Stimulated activated CD4-positive, alpha-beta T cell treated with anti-CD3 and anti-CD28 coated beads, TNF-alpha, amount 100 ng/mL, for 4 hours (primary cell): ENCODE measurements at regions not wholly inside any gene's neighbourhood (a gene's known extent, or its start where the extent isn't known, plus 50 kb on each side); places are given as distances from the start of the nearest gene placed in this dataset.
"Not testable (repeated sequence)": the region's sequence is repeated elsewhere in the genome, so short reads cannot be mapped to it uniquely, and the experiment has no call there.

Source experiments
- DNase-seq, 3 experiments: peaks; one replicate each; pipeline ENCODE4 v3.0.0-alpha.2; 2020; ENCODE audit warnings: low read depth in 3 of 3

DNA sequence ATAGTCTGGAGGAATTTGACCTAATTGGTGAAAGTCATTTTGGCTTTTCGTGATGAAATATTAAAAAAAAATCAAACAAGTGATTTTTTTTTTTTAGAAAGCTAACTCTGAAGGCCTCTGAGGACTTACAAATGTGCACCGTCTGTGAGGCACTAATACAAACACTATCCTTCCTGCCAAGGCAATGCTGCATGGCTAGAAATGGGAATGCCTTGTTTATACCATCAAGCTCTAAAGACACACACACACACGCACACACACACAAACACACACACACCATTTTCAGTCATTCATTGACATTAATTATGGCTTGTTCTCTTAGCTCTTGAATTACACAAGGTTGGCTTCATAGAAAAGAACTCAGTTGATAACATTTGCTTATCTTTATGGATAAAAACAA, 1242.0 kb upstream of the ACVR2A start:
- DNase-seq, result no peak

DNA sequence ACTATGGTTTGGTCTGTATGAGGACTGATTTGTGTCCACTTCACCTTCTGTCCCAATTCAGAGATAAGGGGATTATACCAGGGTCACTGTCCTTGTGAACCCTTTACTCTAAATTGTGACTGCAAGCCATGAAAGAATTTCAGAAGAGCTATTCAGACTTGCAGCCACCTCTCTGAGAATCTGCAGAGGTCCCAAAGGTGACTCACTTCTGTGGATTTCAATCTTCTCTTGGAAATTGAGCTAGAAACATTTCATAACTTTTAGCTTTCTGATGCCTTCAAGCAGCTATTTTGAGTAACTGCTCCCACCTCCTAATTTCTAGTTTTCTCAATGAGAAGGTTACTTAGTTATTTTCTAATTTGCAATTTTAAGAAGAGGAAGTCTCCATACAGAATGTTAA, 1242.4 kb upstream of the ACVR2A start:
- no peak for DNase-seq

DNA sequence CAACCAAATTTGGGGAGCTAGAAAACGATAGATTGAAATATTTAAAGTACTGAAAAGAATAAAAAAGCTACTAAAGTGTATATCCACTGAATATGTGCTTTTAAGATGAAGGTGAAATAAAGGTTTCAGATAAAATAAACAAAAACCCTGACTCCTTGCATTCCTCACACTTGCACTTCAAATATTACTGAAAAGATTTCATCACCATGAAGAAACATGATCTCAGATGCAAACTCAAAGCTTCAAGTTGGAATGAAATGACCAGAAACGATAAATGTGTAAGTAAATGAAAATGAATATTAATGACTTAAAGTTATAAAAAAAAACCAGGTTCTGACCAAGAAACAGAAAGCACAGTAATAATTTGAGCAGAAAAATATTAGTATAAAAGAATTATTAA, 1246.0 kb upstream of the ACVR2A start:
- no peak for DNase-seq

DNA sequence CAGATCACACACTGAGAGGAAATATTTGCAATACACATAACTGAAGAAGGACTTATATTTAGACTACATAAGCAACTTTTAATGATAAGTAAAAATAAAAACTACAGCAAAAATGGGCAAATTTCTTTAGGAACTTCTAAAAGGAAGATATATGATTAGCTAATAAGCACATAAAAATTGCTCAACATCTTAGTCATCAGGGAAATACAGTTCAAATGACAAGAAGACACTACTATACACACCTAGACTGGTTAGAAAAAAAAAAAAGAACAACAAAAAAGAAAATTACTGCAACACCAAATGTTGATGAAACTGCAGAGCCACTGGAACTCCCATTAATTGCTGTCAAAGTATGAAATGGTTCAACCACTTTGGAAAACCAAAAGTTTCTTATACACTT, 1247.5 kb upstream of the ACVR2A start:
- no peak for DNase-seq

DNA sequence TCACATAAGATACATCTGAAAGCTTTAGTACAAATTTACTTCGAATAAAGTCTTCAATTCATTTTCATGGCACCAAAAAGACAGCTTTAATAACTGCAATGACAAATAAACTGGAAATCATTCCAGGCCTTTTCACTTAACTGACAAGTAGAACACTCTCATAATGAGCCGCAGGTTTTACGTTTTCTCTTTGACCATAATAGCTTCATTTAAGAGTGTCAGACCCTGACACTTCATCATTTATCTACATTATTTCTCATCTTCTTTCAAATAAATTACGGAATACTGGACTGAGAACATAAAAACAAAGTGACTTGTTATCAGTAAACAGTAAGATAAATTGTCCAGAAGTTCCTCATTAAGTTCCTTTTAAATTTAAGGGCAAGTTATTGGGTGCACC, 1252.9 kb upstream of the ACVR2A start:
- DNase-seq, result no peak

DNA sequence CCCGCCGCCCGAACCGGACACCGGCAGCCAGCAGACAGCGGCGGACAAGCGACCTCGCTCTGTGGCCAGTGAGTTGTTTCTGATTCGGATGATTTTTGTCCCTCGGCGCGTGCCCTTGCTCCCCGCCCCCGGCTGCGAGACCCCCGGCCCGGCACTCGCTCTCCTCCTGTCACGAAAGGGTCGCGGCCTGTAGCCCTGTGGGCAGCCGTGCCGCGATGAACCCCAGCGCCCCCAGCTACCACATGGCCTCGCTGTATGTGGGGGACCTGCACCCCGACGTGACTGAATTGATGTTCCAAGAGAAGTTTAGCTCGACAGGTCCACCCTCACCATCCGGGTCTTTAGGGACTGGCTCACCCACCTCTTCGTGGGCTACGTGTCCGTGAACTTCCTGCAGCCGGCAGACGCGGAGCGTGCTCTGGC, 1257.5 kb upstream of the ACVR2A start:
- DNase-seq, result no peak

DNA sequence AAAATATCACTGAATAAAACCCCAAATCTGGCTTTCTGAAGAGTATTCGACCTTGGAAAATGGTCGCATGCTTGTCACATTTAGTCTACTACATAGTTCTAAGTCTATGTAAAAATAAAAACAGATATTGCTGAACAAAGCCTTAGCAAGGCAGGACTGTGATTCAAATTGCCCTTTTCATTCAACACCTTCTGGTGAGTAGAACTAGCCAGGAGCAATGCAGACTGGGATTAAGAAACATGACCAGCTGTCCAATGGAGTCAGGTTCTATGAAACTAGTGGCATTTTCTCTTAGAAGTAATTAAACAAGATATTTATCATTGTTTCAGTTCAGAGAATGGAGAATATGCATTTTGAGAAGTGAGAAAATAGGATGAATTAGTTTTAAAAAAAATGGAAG, 1260.5 kb upstream of the ACVR2A start:
- DNase-seq, result no peak

DNA sequence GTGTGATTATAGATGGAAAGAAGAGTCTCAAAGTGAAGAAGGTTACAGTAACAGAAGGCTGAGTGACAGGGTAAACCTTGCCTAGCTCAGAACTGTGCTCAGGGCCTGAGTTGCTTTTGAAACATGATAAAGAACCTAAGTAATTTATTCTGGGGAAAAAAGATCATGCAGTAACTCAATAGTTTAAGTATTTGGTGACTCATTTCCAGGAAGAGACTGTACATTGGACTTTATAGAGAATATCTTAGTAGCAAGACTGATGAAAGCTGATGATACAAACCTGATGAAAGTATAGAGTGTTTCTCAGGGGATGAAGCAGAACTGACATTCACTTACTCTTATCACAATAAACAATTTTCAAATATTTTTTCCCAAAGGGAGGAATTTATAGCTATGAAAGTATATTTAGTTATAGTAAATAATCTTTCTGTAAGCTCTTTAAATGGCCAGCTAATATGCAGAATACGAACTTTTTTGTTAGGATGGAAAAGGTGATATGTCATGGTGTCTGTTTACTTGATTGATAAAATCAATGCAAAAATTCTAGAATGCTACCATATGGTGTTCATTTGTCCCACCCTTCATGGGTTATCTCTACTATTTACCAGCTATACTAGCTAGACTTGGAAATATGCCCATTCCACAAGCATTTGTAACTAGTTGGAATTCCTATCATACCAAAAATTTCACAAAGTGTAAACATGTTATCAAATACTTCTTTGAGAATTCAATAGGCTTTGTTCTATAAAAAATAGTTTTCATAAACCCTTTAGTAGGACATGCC, 1265.5 kb upstream of the ACVR2A start:
- no peak for DNase-seq

DNA sequence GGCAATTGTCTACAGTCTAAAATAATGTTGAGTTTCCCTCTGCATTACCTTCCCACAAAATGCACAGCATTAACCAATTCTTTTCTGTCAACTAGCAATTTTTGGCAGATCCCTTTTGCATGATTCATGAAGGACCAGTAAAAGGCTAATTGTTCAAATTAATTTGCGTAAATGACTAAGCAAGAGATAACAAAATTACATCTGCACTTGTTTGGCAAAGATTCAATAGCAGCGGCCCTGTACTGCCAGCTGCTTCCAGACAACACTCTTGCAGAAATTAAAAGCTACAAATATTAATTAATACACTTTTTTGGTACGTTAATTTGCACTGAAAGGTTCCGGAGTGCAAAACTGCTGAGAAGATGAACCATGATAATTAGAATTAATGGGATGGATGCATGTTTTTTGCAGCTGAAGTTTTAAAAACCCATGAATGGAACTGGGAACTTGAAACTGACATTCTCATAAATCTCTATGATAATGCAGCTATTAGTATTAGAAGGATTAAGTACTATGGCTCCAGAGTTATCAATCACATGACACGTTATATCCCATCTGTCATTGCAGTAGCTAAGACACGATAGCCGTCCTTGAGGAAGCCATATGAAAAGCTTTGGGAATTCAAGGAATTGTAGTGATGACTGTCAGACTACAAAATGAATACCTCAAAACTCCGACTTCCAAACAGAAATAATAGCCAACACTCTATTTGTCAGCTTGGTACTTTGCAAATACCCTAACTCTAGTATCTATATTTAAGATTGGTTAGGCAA, 1268.3 kb upstream of the ACVR2A start:
- no peak for DNase-seq

DNA sequence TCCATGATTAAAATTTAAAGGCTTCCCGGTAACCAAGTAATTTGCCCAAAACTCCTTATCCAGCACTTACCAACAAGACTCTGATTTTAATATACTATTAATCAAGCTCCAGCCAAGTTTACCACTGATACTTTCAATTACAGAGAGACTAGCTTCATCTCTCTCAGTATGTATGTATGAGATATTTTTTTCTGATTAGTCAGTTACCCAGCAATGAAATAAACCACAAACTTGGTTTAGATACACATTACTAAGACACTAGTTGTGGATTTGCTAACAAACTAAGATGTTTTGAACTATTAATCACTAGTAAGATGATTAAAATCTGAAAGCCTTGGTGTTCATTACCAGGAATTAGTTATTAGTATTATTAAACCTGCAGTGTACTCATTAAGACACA, 1272.2 kb upstream of the ACVR2A start:
- DNase-seq, result no peak

DNA sequence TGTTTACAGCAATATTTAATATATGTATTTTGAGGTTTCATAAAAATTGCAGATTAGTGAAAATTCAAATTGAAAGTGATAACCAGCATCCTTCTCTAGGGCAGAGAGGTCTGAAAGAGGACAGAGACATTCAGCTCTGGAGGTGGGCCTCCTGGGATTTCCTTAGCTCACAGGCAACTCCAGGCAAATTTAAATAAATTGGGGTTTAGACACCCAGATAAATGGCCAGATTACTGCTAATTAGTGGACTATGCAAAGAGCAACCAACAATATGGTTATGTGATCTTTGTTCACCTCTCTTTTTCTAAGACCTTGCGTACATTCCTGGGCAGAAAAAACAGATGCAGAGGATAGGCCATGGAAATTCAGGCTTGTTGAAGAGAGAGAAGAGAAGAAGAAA, 1282.8 kb upstream of the ACVR2A start:
- no peak for DNase-seq

DNA sequence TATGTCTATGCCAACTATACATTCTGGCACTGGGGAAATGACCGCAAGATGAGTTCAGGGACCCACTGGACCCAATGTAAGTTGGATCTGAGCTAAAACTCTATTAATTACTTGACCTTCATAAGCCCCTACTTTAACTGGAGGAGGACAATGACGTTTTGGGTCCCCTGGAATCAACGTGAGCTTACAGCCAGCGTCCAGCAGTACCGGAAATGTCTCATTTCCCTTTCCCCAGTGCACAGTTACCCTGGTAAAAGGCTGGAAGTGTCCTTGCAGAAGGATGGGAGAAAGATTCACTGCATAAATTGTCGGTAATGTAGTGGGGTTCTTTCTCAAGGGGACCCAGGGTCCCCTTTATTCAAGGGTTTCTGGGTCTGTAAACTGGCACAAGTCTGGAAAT, 1297.6 kb upstream of the ACVR2A start:
- no peak for DNase-seq

DNA sequence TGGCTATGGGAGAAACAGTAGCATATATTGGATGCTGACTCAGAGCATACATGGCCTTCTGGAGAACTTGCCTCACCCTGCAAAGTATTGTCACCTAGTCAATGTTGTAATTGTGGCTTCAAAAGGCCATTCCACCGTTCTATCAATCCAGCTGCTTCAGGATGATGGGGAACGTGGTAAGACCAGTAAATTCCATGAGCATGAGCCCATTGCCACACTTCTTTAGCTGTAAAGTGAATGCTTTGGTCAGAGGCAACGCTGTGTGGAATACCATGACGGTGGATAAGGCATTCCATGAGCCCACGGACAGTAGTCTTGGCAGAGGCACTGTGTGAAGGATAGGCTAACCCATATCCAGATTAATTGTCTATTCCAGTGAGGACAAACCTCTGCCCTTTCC, 1300.1 kb upstream of the ACVR2A start:
- no peak for DNase-seq

DNA sequence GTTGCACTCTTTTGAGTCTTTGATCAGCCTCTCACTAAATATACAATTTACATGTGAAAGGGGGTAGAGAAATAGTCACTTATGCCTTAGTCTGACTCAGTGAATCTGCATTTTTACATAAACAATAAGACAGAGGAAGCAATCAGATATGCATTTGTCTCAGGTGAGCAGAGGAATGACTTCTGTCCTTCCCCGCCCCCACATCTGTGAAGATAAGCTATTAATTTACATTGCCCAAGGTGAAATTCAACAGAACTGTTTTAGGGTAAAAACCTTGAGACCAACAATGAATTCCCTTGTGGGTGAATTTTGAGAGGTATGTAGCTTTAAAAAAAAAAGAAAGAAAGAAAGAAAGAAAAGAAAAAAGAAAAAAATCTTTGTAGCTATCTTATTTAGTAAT, 1302.9 kb upstream of the ACVR2A start:
- DNase-seq, result no peak

DNA sequence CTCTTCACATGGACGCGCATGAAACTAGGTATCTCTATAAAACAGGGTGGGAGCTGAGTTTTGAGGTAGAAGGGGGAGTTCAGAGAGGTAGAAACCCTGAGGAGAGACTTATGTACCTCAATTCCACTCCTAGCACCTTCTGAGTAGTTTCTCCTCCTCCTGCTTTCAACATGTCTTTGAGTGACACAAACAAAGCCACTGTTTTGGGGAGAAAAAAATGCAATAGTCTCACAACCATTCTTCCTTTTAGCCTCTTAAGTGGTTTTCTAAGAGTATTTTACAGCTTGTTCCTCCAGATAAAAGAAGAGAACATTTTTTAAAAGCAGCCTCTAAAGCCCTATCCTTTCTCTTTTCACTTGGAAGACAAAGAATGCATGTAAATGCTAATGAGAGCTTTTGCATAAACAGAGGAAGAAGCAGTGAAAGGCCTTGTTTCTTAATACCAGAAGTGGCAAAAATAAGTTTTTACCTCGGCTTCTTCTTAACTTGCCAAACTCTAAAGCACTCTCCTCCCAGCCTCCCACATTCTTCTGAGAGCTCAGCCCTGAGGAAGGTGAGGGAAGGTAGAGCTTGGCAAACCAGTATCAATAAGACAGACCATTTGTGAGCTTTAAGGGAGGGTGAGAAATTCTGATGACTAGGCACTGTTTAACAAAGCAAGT, 1304.4 kb upstream of the ACVR2A start:
- DNase-seq, result no peak

DNA sequence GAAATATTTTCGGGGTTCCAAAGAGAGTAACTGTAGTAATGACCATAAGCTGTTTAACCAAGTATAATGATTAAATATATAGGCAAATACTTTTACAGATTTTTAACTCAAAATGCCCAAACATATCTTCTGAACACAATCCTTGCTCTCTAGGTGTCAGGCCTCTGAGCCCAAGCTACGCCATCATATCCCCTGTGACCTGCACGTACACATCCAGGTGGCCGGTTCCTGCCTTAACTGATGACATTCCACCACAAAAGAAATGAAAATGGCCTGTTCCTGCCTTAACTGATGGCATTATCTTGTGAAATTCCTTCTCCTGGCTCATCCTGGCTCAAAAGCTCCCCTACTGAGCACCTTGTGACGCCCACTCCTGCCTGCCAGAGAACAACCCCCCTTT, 1305.1 kb upstream of the ACVR2A start:
- DNase-seq, result not testable (repeated sequence)

DNA sequence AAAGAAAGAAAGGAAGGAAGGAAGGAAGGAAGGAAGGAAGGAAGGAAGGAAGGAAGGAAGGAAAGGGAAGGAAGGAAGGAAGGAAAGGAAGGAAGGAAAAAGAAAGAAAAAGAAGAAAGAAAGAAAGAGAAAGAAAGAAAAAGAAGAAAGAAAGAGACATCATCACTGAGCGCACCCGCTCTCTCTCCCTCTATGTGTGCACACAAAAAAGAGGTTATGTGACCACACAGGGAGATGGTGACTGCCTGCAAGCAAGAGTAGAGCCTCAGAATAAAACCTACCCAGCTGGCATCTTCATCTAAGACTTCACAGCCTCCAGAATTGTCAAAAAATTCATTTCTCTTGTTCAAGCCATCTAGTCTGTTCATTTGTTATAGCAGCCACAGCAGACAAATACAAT, 1307.4 kb upstream of the ACVR2A start:
- DNase-seq, result no peak

DNA sequence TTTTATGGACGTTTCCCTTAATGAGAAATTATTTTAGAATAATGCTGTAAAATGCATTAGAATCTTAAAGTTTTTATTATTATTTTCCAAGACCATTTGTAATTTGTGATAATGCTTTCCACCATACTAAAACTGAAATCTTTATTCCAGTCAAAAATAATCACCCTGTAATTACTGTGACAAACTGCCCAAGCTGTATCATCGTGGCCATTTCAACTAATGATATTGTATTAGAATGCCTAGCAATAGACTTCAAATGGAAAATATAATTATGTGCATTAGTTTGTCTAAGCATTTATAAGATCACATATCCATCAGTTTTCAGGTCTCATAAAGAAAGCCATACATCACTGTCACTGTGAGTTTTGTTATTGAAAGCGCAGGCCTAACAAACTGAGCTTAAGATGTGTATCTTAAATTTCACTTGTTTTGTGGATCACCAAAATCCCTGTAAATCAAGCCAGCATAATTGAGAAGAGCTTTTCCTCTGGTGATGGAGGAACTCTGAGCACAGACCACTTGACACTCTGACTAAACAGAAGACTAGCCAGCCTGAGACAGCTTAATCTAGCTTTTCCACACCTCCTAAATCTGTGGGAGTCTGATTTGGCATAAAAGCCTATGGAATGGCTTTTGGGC, 1312.2 kb upstream of the ACVR2A start:
- no peak for DNase-seq

DNA sequence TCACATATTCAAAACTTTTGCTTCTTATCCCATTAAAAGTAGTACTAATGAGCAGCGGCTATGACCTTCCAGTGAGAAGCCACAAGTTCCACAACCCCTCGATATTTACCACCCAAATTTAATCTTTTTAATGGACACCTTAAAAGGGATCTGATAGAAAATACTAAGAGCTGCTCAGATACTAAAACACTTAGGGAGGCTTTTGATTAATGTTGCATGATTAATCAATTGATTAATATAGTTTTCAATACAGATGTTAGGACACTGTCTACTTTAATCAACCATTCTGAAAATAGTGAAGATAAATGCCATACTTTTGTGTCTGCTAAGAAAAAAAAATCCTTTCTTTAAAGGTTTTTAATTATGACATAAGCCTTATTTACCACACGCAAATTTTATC, 1312.8 kb upstream of the ACVR2A start:
- DNase-seq, result no peak

DNA sequence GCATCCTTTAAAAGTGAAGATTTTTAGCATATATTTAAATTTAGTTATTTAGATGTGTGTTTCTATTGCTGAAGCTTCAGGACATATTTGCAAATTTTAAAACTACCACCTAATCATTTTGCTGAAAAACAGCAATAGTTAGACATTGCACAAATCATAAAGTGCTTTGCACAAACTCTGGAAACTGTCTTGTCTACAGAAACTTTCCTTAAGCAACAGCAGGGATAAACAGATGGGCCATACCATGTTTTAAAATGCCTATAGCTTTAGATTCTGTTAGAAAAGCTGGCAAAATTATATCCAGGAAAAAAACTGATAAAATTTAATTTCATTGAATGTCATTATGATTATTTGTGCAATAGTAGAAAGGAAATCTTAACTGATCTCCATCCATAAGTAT, 1313.9 kb upstream of the ACVR2A start:
- no peak for DNase-seq

DNA sequence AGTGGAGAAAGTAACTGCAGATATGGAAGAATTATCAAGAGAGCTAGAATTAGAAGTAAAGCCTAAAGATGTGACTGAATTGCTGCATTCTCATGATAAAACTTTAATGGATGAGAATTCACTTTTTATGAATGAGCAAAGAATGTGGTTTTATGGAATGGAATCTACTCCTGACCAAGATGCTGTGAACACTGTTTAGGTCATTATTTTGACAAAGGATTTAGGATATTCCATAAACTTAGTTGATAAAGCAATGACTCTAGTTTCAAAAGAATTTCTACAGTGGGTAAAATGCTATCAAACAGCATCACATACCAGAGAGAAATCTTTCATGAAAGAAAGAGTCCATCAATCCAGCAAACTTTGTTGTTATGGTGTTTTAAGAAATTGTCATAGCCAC, 1317.7 kb upstream of the ACVR2A start:
- no peak for DNase-seq

DNA sequence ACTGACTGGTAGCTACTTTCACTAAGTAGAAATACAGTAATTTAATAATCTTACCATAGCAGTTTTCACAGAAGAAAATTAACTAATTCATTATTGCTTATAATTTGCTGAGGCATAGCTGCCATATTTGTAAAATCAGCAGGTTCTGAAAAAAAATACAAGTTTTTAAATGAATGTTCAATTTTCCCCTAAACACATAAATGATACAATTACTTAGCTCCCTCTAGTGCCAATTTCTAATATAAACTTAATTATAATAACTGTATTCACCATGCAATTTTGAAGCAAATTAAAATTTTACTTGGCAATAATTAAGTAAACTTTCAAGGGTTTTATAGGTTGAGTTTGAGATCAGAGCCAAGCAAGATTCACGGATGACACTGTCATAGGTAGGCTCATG, 1321.6 kb upstream of the ACVR2A start:
- no peak for DNase-seq
